ENCODE measurements at regions not wholly inside any gene's neighbourhood (a gene's known extent, or its start where the extent isn't known, plus 50 kb on each side); places are given as distances from the start of the nearest gene placed in this dataset.

- Histone ChIP-seq H3K36me3 (ENCODE audit: insufficient read depth, low read length) (no peaks in the 10 kb centered on the region), H3K4me3 (ENCODE audit: low read depth, low read length, poor library complexity, severe bottlenecking) (no peak overlapping the region), H4K20me1 (ENCODE audit: insufficient read depth, low read length) (no peaks in the 10 kb centered on the region), H3K9me3 (ENCODE audit: low read length) (no peaks in the 10 kb centered on the region), H3K27ac (ENCODE audit: low read depth, low read length, poor library complexity, severe bottlenecking) (no peak overlapping the region), H3K79me2 (ENCODE audit: insufficient read depth, low read length) (no peaks in the 10 kb centered on the region), H3K4me1 (ENCODE audit: insufficient read depth, low read length, severe bottlenecking) (no peaks in the 10 kb centered on the region), H2AFZ (ENCODE audit: low read length) (no peak overlapping the region), H3K9ac (ENCODE audit: low read length) (no peak overlapping the region), H3K4me2 (ENCODE audit: low read length) (no peak overlapping the region), H3K9me2 (ENCODE audit: low read depth, low read length) (no peaks in the 10 kb centered on the region), H3K27me3 (ENCODE audit: insufficient read depth, low read length) (no peaks in the 10 kb centered on the region), H3F3A (ENCODE audit: insufficient read depth, low read length) (no peaks in the 10 kb centered on the region)
- TF ChIP-seq EZH2 (IDR thresholded peaks at IDR 0.05; ENCODE audit: borderline replicate concordance, low read length): no peak
- no peak for TF ChIP-seq CTCF (IDR thresholded peaks at IDR 0.05; ENCODE audit: low read length)
These were observed 60.8 kb upstream of the CTLA4 start for GRCh38 chr2:203806761-203807160.

DNA sequence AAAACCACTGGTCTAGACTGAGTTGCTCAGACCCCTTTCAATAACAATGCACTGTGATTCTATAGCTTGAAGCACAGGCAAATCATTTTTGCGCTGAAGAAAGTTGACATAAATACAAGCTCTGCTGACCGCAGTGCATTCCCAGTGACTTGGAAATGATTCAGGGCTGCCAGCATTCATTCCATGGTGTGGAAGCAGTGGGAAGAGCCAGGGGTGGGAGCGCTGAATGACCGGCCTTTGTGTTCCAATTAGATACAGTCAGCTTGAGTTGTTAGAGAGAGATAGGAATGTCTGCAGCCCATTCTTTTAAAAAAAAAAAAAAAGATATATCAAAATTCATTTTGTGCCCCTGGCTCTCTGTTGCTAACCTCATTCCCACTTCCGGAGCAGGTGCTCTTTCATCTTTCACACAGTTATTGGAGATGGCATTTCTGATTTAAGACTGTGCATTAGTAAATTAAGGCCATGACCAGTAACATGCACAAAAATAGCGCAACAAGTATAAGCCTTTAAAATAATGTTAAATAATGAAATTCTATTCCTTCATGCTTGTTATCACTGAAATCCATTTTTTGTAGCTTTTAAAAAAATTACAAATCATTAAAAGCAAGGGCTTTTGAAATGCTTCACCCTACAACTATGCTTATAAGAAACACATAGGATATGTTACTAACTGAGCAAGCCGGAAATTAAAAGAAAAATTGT, 59.4 kb upstream of the CTLA4 start:
- no peak for TF ChIP-seq EZH2 (IDR thresholded peaks at IDR 0.05; ENCODE audit: borderline replicate concordance, low read length)
- no peak for TF ChIP-seq CTCF (IDR thresholded peaks at IDR 0.05; ENCODE audit: low read length)
- no peaks in the 10 kb centered on the region for H3K27me3 ChIP-seq (ENCODE audit: insufficient read depth, low read length)
- H3K4me1 ChIP-seq (ENCODE audit: insufficient read depth, low read length, severe bottlenecking): no peaks in the 10 kb centered on the region
- no peak overlapping the region for H3K9ac ChIP-seq (ENCODE audit: low read length)
- H3K4me2 ChIP-seq (ENCODE audit: low read length): no peak overlapping the region
- no peaks in the 10 kb centered on the region for H3K9me2 ChIP-seq (ENCODE audit: low read depth, low read length)
- H3K27ac ChIP-seq (ENCODE audit: low read depth, low read length, poor library complexity, severe bottlenecking): no peak overlapping the region
- H3K79me2 ChIP-seq (ENCODE audit: insufficient read depth, low read length): no peaks in the 10 kb centered on the region
- H2AFZ ChIP-seq (ENCODE audit: low read length): no peak overlapping the region
- no peaks in the 10 kb centered on the region for H4K20me1 ChIP-seq (ENCODE audit: insufficient read depth, low read length)
- H3K9me3 ChIP-seq (ENCODE audit: low read length): no peaks in the 10 kb centered on the region
- H3F3A ChIP-seq (ENCODE audit: insufficient read depth, low read length): no peaks in the 10 kb centered on the region
- no peaks in the 10 kb centered on the region for H3K36me3 ChIP-seq (ENCODE audit: insufficient read depth, low read length)
- no peak overlapping the region for H3K4me3 ChIP-seq (ENCODE audit: low read depth, low read length, poor library complexity, severe bottlenecking)

DNA sequence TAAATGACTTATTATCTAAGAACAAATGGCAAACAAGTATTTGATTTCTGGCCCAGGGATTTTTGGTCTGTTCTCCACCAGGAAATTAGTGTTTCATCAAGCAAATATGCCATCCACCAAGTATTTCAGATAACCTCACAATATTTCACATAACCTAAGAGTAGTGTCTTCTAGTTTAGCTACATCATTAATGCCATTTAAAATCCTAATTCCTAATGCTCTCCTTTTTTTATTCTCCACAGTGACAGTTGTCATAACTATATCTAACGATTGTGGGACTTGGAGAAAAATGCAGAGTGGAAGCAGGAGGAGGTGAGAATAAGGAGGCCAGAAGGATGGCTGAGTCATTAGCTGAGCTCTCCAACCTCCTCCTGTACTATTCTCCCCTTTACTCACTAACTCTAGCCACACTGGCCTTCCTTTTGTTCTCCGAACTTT, 58.5 kb upstream of the CTLA4 start:
- Histone ChIP-seq H3K79me2 (ENCODE audit: insufficient read depth, low read length) (no peaks in the 10 kb centered on the region), H2AFZ (ENCODE audit: low read length) (no peak overlapping the region), H3K9me2 (ENCODE audit: low read depth, low read length) (no peaks in the 10 kb centered on the region), H3K4me1 (ENCODE audit: insufficient read depth, low read length, severe bottlenecking) (no peaks in the 10 kb centered on the region), H3K27ac (ENCODE audit: low read depth, low read length, poor library complexity, severe bottlenecking) (no peak overlapping the region), H3K9ac (ENCODE audit: low read length) (no peak overlapping the region), H3K36me3 (ENCODE audit: insufficient read depth, low read length) (no peaks in the 10 kb centered on the region), H3K27me3 (ENCODE audit: insufficient read depth, low read length) (no peaks in the 10 kb centered on the region), H3F3A (ENCODE audit: insufficient read depth, low read length) (no peaks in the 10 kb centered on the region), H3K4me2 (ENCODE audit: low read length) (no peak overlapping the region), H3K9me3 (ENCODE audit: low read length) (no peaks in the 10 kb centered on the region), H4K20me1 (ENCODE audit: insufficient read depth, low read length) (no peaks in the 10 kb centered on the region), H3K4me3 (ENCODE audit: low read depth, low read length, poor library complexity, severe bottlenecking) (no peak overlapping the region)
- TF ChIP-seq EZH2 (IDR thresholded peaks at IDR 0.05; ENCODE audit: borderline replicate concordance, low read length) (no peak), CTCF (IDR thresholded peaks at IDR 0.05; ENCODE audit: low read length) (no peak)

All from OCI-LY1 (cell line).